ENCODE measurements at regions not wholly inside any gene's neighbourhood (a gene's known extent, or its start where the extent isn't known, plus 50 kb on each side); places are given as distances from the start of the nearest gene placed in this dataset.

GRCh38 chr13:23518231-23518630 lies 52.0 kb upstream of the TNFRSF19 start:
- no peak overlapping the region for H3K27ac ChIP-seq (replicated peaks)
- no peak for DNase-seq (ENCODE audit: low read depth in 1 of 2, low spot score in 1 of 2)
- TF ChIP-seq POLR2AphosphoS5 (IDR thresholded peaks at IDR 0.05; ENCODE audit: low read depth): no peak
- no peak for TF ChIP-seq REST (IDR thresholded peaks at IDR 0.05; ENCODE audit: insufficient replicate concordance, low read depth)
- TF ChIP-seq GABPA (IDR thresholded peaks at IDR 0.05; ENCODE audit: low read depth): no peak
- TF ChIP-seq, protein P1, sequence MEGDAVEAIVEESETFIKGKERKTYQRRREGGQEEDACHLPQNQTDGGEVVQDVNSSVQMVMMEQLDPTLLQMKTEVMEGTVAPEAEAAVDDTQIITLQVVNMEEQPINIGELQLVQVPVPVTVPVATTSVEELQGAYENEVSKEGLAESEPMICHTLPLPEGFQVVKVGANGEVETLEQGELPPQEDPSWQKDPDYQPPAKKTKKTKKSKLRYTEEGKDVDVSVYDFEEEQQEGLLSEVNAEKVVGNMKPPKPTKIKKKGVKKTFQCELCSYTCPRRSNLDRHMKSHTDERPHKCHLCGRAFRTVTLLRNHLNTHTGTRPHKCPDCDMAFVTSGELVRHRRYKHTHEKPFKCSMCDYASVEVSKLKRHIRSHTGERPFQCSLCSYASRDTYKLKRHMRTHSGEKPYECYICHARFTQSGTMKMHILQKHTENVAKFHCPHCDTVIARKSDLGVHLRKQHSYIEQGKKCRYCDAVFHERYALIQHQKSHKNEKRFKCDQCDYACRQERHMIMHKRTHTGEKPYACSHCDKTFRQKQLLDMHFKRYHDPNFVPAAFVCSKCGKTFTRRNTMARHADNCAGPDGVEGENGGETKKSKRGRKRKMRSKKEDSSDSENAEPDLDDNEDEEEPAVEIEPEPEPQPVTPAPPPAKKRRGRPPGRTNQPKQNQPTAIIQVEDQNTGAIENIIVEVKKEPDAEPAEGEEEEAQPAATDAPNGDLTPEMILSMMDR (IDR thresholded peaks at IDR 0.05; ENCODE audit: insufficient read depth, low read length): no peak
- TF ChIP-seq SPI1 (IDR thresholded peaks at IDR 0.05; ENCODE audit: borderline replicate concordance, low read depth): no peak

More at GRCh38 chr13:23518231-23518630, 52.0 kb upstream of the TNFRSF19 start:
- H3K4me3 ChIP-seq (replicated peaks; ENCODE audit: insufficient read depth, low read length): no peak overlapping the region
- no peaks in the 10 kb centered on the region for H3K27me3 ChIP-seq (ENCODE audit: insufficient read depth, poor library complexity, severe bottlenecking)
